Endothelial cell of umbilical vein (primary cell): ENCODE measurements at regions not wholly inside any gene's neighbourhood (a gene's known extent, or its start where the extent isn't known, plus 50 kb on each side); places are given as distances from the start of the nearest gene placed in this dataset.

Experiments used
- BruUV-seq: library from RNA; stranded (reverse); fragments of 400-500 nt; replicated peaks from 2 replicates; lab custom pipeline; 2021; lab: Mats Ljungman, UMichigan
- CTCF ChIA-PET: fragments of 300-600, 350-600 bp; sonication (Branson Sonifier 250); formaldehyde crosslinking; loops from one replicate; lab custom pipeline; 2021; ENCODE audit warnings: antibody characterized with exemption, inconsistent platforms; lab: Charles Lee
- POLR2A ChIA-PET: fragments of 300-600, 350-600 bp; sonication (Branson Sonifier 250); formaldehyde crosslinking; loops from one replicate; lab custom pipeline; 2021; ENCODE audit warnings: antibody characterized with exemption, inconsistent platforms; lab: Charles Lee
- DNase-seq: peaks from one replicate; pipeline ENCODE4 v3.0.0-alpha.2; 2011; ENCODE audit warnings: low read depth, low spot score
- FAIRE-seq: peaks from 2 replicates; lab custom pipeline; 2011; peaks lifted over from hg19 to GRCh38; lab: Jason Lieb, UNC
- H2AFZ ChIP-seq: 2 replicates; pipeline ENCODE4 v1.6.0; 2012; ENCODE audit warnings: low read depth, low read length, control low read depth, inconsistent platforms
- H3K27ac ChIP-seq: 2 replicates; pipeline ENCODE4 v1.5.1; 2011; ENCODE audit warnings: low read depth, mild to moderate bottlenecking, control low read depth, low read length, moderate library complexity; ENCODE audit not compliant: insufficient read depth
- H3K27me3 ChIP-seq, 2 experiments: 2 replicates each; pipeline versions ENCODE4 v1.6.0 to v1.6.1; 2011; ENCODE audit warnings: low read length in 2 of 2, mixed read lengths in 1 of 2; ENCODE audit not compliant: control insufficient read depth in 2 of 2, insufficient read depth in 2 of 2
- H3K36me3 ChIP-seq, 2 experiments: 2 replicates in 1 of 2; 3 replicates in 1 of 2; pipeline ENCODE4 v1.5.1; 2011; ENCODE audit warnings: low read length in 2 of 2, mild to moderate bottlenecking in 1 of 2, moderate library complexity in 1 of 2; ENCODE audit not compliant: control insufficient read depth in 2 of 2, insufficient read depth in 2 of 2; ENCODE audit errors: extremely low read depth in 1 of 2
- H3K4me1 ChIP-seq: 3 replicates; pipeline ENCODE4 v1.5.1; 2011; ENCODE audit warnings: mild to moderate bottlenecking, low read length; ENCODE audit not compliant: control insufficient read depth, insufficient read depth; ENCODE audit errors: extremely low read depth
- H3K4me2 ChIP-seq: 2 replicates; pipeline ENCODE4 v1.6.1; 2011; ENCODE audit warnings: low read length, control low read depth, mixed read lengths; ENCODE audit not compliant: insufficient read depth
- H3K4me3 ChIP-seq, 3 experiments: fragments of 200-600 bp in 1 of 3; sonication (generic), shearing (Covaris generic) in 1 of 3; replicated peaks in 1 of 3; 2 replicates each; pipeline ENCODE4 v1.5.1; 2011 to 2016; ENCODE audit warnings: control low read depth in 3 of 3, low read length in 3 of 3, mild to moderate bottlenecking in 2 of 3, inconsistent platforms in 1 of 3, low read depth in 1 of 3, moderate library complexity in 1 of 3; ENCODE audit not compliant: insufficient read depth in 1 of 3
- H3K79me2 ChIP-seq: 2 replicates; pipeline ENCODE4 v1.6.0; 2012; ENCODE audit warnings: low read length, inconsistent platforms; ENCODE audit not compliant: control insufficient read depth, insufficient read depth
- H3K9ac ChIP-seq: replicated peaks from 2 replicates; pipeline ENCODE3; 2011; ENCODE audit warnings: low read length, control low read depth; ENCODE audit not compliant: insufficient read depth; ENCODE audit errors: extremely low read depth
- H3K9me1 ChIP-seq: replicated peaks from 3 replicates; pipeline ENCODE4 v1.6.0; 2011; ENCODE audit warnings: mild to moderate bottlenecking, low read length; ENCODE audit not compliant: control insufficient read depth, insufficient read depth; ENCODE audit errors: extremely low read depth
- H3K9me3 ChIP-seq: replicated peaks from 2 replicates; pipeline ENCODE4 v1.5.1; 2012; ENCODE audit warnings: low read length, inconsistent platforms; ENCODE audit not compliant: control insufficient read depth, insufficient read depth
- H4K20me1 ChIP-seq: replicated peaks from 2 replicates; pipeline ENCODE3; 2011; ENCODE audit warnings: mild to moderate bottlenecking, low read length; ENCODE audit not compliant: control insufficient read depth, insufficient read depth; ENCODE audit errors: extremely low read depth
- CTCF ChIP-seq, 2 donors: IDR thresholded peaks; 1 replicate in 1 of 2; 2 replicates in 1 of 2; pipeline ENCODE4 v1.5.1; 2011; ENCODE audit warnings: low read length in 2 of 2, mild to moderate bottlenecking in 2 of 2, moderate library complexity in 2 of 2, control low read depth in 1 of 2, inconsistent platforms in 1 of 2, low read depth in 1 of 2; ENCODE audit not compliant: insufficient read depth in 1 of 2; ENCODE audit errors: extremely low read depth in 1 of 2
- EZH2 ChIP-seq: IDR thresholded peaks from 2 replicates; pipeline ENCODE4 v1.6.1; 2012; ENCODE audit warnings: borderline replicate concordance, low read depth, mild to moderate bottlenecking, moderate library complexity, low read length, inconsistent platforms; ENCODE audit not compliant: severe bottlenecking
- FOS ChIP-seq: IDR thresholded peaks from 2 replicates; pipeline ENCODE4 v1.6.1; 2011; ENCODE audit warnings: mild to moderate bottlenecking, low read length, moderate library complexity, borderline replicate concordance; ENCODE audit not compliant: insufficient read depth
- GATA2 ChIP-seq: IDR thresholded peaks from 2 replicates; pipeline ENCODE4 v1.7.0; 2011; ENCODE audit warnings: low read depth, mild to moderate bottlenecking, moderate library complexity, mixed read lengths, low read length; ENCODE audit not compliant: insufficient read length, insufficient read depth
- JUN ChIP-seq: IDR thresholded peaks from 2 replicates; pipeline ENCODE4 v1.6.1; 2011; ENCODE audit warnings: borderline replicate concordance, low read depth; ENCODE audit not compliant: insufficient read length, insufficient read depth
- MAX ChIP-seq: IDR thresholded peaks from 2 replicates; pipeline ENCODE4 v1.6.1; 2011; ENCODE audit not compliant: insufficient read depth, insufficient read length
- MYC ChIP-seq: IDR thresholded peaks from one replicate; pipeline ENCODE4 v1.6.1; 2011; ENCODE audit warnings: mild to moderate bottlenecking, low read depth, low read length
- POLR2A ChIP-seq: IDR thresholded peaks from 2 replicates; pipeline ENCODE4 v1.6.1; 2012; ENCODE audit warnings: low read depth, mild to moderate bottlenecking, control low read depth, low read length
- POLR2AphosphoS5 ChIP-seq: IDR thresholded peaks from 2 replicates; pipeline ENCODE4 v1.6.1; 2012; ENCODE audit warnings: low read depth, mild to moderate bottlenecking, control low read depth, low read length, moderate library complexity; ENCODE audit not compliant: insufficient read depth
- dilution Hi-C: fragments of 300-500 bp; cut with MboI; formaldehyde crosslinking; loops from one replicate; pipeline ENCODE4 v1.15.0; 2019; ENCODE audit warnings: low sequenced_read_pairs; ENCODE audit not compliant: extremely low pct_ligation_motif_present
- intact Hi-C: fragments of 100-400 bp; cut with micrococcal nuclease; formaldehyde crosslinking; loops from one replicate; pipeline ENCODE4 v1.10.0; 2022

- Histone ChIP-seq H3K27me3 (no peaks in the 10 kb centered on the region), H3K4me2 (no peak overlapping the region), H3K4me1 (no peaks in the 10 kb centered on the region), H3K9me1 (no peaks in the 10 kb centered on the region), H3K9ac (no peak overlapping the region), H3K79me2 (no peaks in the 10 kb centered on the region), H4K20me1 (no peaks in the 10 kb centered on the region), H3K36me3 (no peaks in the 10 kb centered on the region), H3K4me3 (no peak overlapping the region), H3K9me3 (no peaks in the 10 kb centered on the region), H3K27ac (no peak overlapping the region), H2AFZ (no peak overlapping the region)
- ChIA-PET POLR2A (no interaction called here), CTCF (no interaction called here)
- DNase-seq: no peak
- BruUV-seq: no TSS peak
- FAIRE-seq: no peak
- dilution Hi-C loops: no loop called here
- TF ChIP-seq GATA2 (no peak), POLR2A (no peak), POLR2AphosphoS5 (no peak), MAX (no peak)
- intact Hi-C loops: no loop called here
These were observed 766.3 kb upstream of the RAG2 start for GRCh38 chr11:37364246-37364839.

GRCh38 chr11:37353192-37353591 lies 755.2 kb upstream of the RAG2 start:
- Histone ChIP-seq H3K4me3 (no peak overlapping the region), H2AFZ (no peak overlapping the region), H3K36me3 (no peaks in the 10 kb centered on the region), H3K9ac (no peak overlapping the region), H3K27ac (no peak overlapping the region), H3K27me3 (no peaks in the 10 kb centered on the region), H3K9me1 (no peaks in the 10 kb centered on the region), H3K4me2 (no peak overlapping the region), H3K9me3 (peaks cover 3% of the 10 kb centered on the region), H3K79me2 (no peaks in the 10 kb centered on the region), H3K4me1 (no peaks in the 10 kb centered on the region), H4K20me1 (no peaks in the 10 kb centered on the region)
- no peak for TF ChIP-seq GATA2
- no peak for TF ChIP-seq FOS
- TF ChIP-seq POLR2AphosphoS5: no peak
- no peak for TF ChIP-seq POLR2A
- TF ChIP-seq CTCF (IDR thresholded peaks at IDR 0.05; ENCODE audit: extremely low read depth in 1 of 2, insufficient read depth in 1 of 2, low read depth in 1 of 2, low read length in 2 of 2): no peak
- TF ChIP-seq JUN: no peak
- no peak for TF ChIP-seq MAX
- TF ChIP-seq MYC: no peak
- no peak for TF ChIP-seq EZH2
- dilution Hi-C loops: no loop called here
- DNase-seq (no peak), FAIRE-seq (no peak)
- ChIA-PET POLR2A (no interaction called here), CTCF (no interaction called here)
- intact Hi-C loops: no loop called here
- no TSS peak for BruUV-seq
